Endothelial cell of umbilical vein (primary cell): ENCODE measurements at regions not wholly inside any gene's neighbourhood (a gene's known extent, or its start where the extent isn't known, plus 50 kb on each side); places are given as distances from the start of the nearest gene placed in this dataset.

Experiments
- BruUV-seq: library from RNA; stranded (reverse); fragments of 400-500 nt; replicated peaks from 2 replicates; lab custom pipeline; 2021; lab: Mats Ljungman, UMichigan
- CTCF ChIA-PET: fragments of 300-600, 350-600 bp; sonication (Branson Sonifier 250); formaldehyde crosslinking; loops from one replicate; lab custom pipeline; 2021; ENCODE audit warnings: antibody characterized with exemption, inconsistent platforms; lab: Charles Lee
- POLR2A ChIA-PET: fragments of 300-600, 350-600 bp; sonication (Branson Sonifier 250); formaldehyde crosslinking; loops from one replicate; lab custom pipeline; 2021; ENCODE audit warnings: antibody characterized with exemption, inconsistent platforms; lab: Charles Lee
- DNase-seq: peaks from one replicate; pipeline ENCODE4 v3.0.0-alpha.2; 2011; ENCODE audit warnings: low read depth, low spot score
- FAIRE-seq: peaks from 2 replicates; lab custom pipeline; 2011; peaks lifted over from hg19 to GRCh38; lab: Jason Lieb, UNC
- H2AFZ ChIP-seq: 2 replicates; pipeline ENCODE4 v1.6.0; 2012; ENCODE audit warnings: low read depth, low read length, control low read depth, inconsistent platforms
- H3K27ac ChIP-seq: 2 replicates; pipeline ENCODE4 v1.5.1; 2011; ENCODE audit warnings: low read depth, mild to moderate bottlenecking, control low read depth, low read length, moderate library complexity; ENCODE audit not compliant: insufficient read depth
- H3K27me3 ChIP-seq, 2 experiments: 2 replicates each; pipeline versions ENCODE4 v1.6.0 to v1.6.1; 2011; ENCODE audit warnings: low read length in 2 of 2, mixed read lengths in 1 of 2; ENCODE audit not compliant: control insufficient read depth in 2 of 2, insufficient read depth in 2 of 2
- H3K36me3 ChIP-seq, 2 experiments: 2 replicates in 1 of 2; 3 replicates in 1 of 2; pipeline ENCODE4 v1.5.1; 2011; ENCODE audit warnings: low read length in 2 of 2, mild to moderate bottlenecking in 1 of 2, moderate library complexity in 1 of 2; ENCODE audit not compliant: control insufficient read depth in 2 of 2, insufficient read depth in 2 of 2; ENCODE audit errors: extremely low read depth in 1 of 2
- H3K4me1 ChIP-seq: 3 replicates; pipeline ENCODE4 v1.5.1; 2011; ENCODE audit warnings: mild to moderate bottlenecking, low read length; ENCODE audit not compliant: control insufficient read depth, insufficient read depth; ENCODE audit errors: extremely low read depth
- H3K4me2 ChIP-seq: 2 replicates; pipeline ENCODE4 v1.6.1; 2011; ENCODE audit warnings: low read length, control low read depth, mixed read lengths; ENCODE audit not compliant: insufficient read depth
- H3K4me3 ChIP-seq, 3 experiments: fragments of 200-600 bp in 1 of 3; sonication (generic), shearing (Covaris generic) in 1 of 3; replicated peaks in 1 of 3; 2 replicates each; pipeline ENCODE4 v1.5.1; 2011 to 2016; ENCODE audit warnings: control low read depth in 3 of 3, low read length in 3 of 3, mild to moderate bottlenecking in 2 of 3, inconsistent platforms in 1 of 3, low read depth in 1 of 3, moderate library complexity in 1 of 3; ENCODE audit not compliant: insufficient read depth in 1 of 3
- H3K79me2 ChIP-seq: 2 replicates; pipeline ENCODE4 v1.6.0; 2012; ENCODE audit warnings: low read length, inconsistent platforms; ENCODE audit not compliant: control insufficient read depth, insufficient read depth
- H3K9ac ChIP-seq: replicated peaks from 2 replicates; pipeline ENCODE3; 2011; ENCODE audit warnings: low read length, control low read depth; ENCODE audit not compliant: insufficient read depth; ENCODE audit errors: extremely low read depth
- H3K9me1 ChIP-seq: replicated peaks from 3 replicates; pipeline ENCODE4 v1.6.0; 2011; ENCODE audit warnings: mild to moderate bottlenecking, low read length; ENCODE audit not compliant: control insufficient read depth, insufficient read depth; ENCODE audit errors: extremely low read depth
- H3K9me3 ChIP-seq: replicated peaks from 2 replicates; pipeline ENCODE4 v1.5.1; 2012; ENCODE audit warnings: low read length, inconsistent platforms; ENCODE audit not compliant: control insufficient read depth, insufficient read depth
- H4K20me1 ChIP-seq: replicated peaks from 2 replicates; pipeline ENCODE3; 2011; ENCODE audit warnings: mild to moderate bottlenecking, low read length; ENCODE audit not compliant: control insufficient read depth, insufficient read depth; ENCODE audit errors: extremely low read depth
- CTCF ChIP-seq, 2 donors: IDR thresholded peaks; 1 replicate in 1 of 2; 2 replicates in 1 of 2; pipeline ENCODE4 v1.5.1; 2011; ENCODE audit warnings: low read length in 2 of 2, mild to moderate bottlenecking in 2 of 2, moderate library complexity in 2 of 2, control low read depth in 1 of 2, inconsistent platforms in 1 of 2, low read depth in 1 of 2; ENCODE audit not compliant: insufficient read depth in 1 of 2; ENCODE audit errors: extremely low read depth in 1 of 2
- EZH2 ChIP-seq: IDR thresholded peaks from 2 replicates; pipeline ENCODE4 v1.6.1; 2012; ENCODE audit warnings: borderline replicate concordance, low read depth, mild to moderate bottlenecking, moderate library complexity, low read length, inconsistent platforms; ENCODE audit not compliant: severe bottlenecking
- FOS ChIP-seq: IDR thresholded peaks from 2 replicates; pipeline ENCODE4 v1.6.1; 2011; ENCODE audit warnings: mild to moderate bottlenecking, low read length, moderate library complexity, borderline replicate concordance; ENCODE audit not compliant: insufficient read depth
- GATA2 ChIP-seq: IDR thresholded peaks from 2 replicates; pipeline ENCODE4 v1.7.0; 2011; ENCODE audit warnings: low read depth, mild to moderate bottlenecking, moderate library complexity, mixed read lengths, low read length; ENCODE audit not compliant: insufficient read length, insufficient read depth
- JUN ChIP-seq: IDR thresholded peaks from 2 replicates; pipeline ENCODE4 v1.6.1; 2011; ENCODE audit warnings: borderline replicate concordance, low read depth; ENCODE audit not compliant: insufficient read length, insufficient read depth
- MYC ChIP-seq: IDR thresholded peaks from one replicate; pipeline ENCODE4 v1.6.1; 2011; ENCODE audit warnings: mild to moderate bottlenecking, low read depth, low read length
- POLR2A ChIP-seq: IDR thresholded peaks from 2 replicates; pipeline ENCODE4 v1.6.1; 2012; ENCODE audit warnings: low read depth, mild to moderate bottlenecking, control low read depth, low read length
- POLR2AphosphoS5 ChIP-seq: IDR thresholded peaks from 2 replicates; pipeline ENCODE4 v1.6.1; 2012; ENCODE audit warnings: low read depth, mild to moderate bottlenecking, control low read depth, low read length, moderate library complexity; ENCODE audit not compliant: insufficient read depth
- dilution Hi-C: fragments of 300-500 bp; cut with MboI; formaldehyde crosslinking; loops from one replicate; pipeline ENCODE4 v1.15.0; 2019; ENCODE audit warnings: low sequenced_read_pairs; ENCODE audit not compliant: extremely low pct_ligation_motif_present
- intact Hi-C: fragments of 100-400 bp; cut with micrococcal nuclease; formaldehyde crosslinking; loops from one replicate; pipeline ENCODE4 v1.10.0; 2022
- TF ChIP-seq, protein P1 (sequence below): IDR thresholded peaks from 2 replicates; pipeline ENCODE4 v1.6.1; 2011; ENCODE audit not compliant: insufficient read depth, insufficient read length

DNA sequence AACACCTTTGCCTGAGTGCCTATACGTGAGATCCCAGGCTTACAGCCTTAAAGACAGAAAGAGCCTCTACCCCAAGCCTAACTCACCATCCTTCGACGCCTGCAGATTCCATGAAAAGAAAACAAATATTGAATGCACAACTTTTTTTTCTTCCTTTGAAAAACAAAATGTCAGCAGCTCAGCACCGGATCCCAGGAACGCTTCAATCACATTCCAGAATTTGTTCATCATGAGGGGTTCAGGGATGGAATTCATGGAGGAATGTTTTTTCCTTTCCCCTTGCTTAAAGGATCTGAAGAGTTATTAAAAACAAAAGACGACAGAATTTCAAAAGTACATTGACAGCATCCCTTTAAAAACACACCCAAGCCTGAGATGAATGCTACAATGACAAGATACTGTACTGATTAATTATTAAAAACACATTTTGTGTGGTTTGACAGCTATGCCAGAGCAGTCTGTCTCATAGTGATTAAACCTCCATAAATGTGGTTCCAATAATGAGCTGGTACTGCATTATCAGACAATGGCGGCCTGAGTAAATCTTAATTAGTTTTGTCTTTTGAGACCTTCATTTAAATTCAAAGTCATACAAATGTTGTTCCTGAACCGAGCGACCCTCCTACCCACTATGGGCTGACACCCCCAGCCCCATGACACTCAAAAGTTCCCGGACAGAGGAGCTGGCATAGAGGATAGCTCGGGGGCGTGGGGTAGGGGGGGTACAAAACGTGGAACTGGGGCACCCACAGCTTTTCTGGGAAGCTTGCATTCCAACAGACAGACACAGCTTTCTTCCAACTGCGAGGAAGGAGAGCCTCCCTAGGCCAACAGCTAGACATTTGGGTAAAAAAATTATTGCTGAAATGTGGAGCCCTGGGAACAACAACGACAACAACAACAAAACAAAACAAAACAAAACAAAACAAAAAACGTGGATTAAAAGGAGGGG is 227.5 kb downstream of the TTC32 start:
- Histone ChIP-seq H3K4me3 (no peak overlapping the region), H3K36me3 (no peaks in the 10 kb centered on the region), H3K9me3 (no peaks in the 10 kb centered on the region), H2AFZ (no peak overlapping the region), H3K9ac (no peak overlapping the region), H3K4me2 (no peak overlapping the region), H3K4me1 (no peaks in the 10 kb centered on the region), H3K9me1 (no peaks in the 10 kb centered on the region), H3K27ac (no peak overlapping the region), H3K79me2 (no peaks in the 10 kb centered on the region), H4K20me1 (no peaks in the 10 kb centered on the region), H3K27me3 (no peaks in the 10 kb centered on the region)
- dilution Hi-C loops = no loop called here
- ChIA-PET POLR2A (no interaction called here), CTCF (interaction anchor here (1.7 kb wide), 1 partner anchor 10 kb away, joined by 6 read pairs; no protein-coding TSS in a partner anchor)
- no TSS peak for BruUV-seq
- intact Hi-C loops = no loop called here
- FAIRE-seq = no peak
- TF ChIP-seq MYC = no peak
- no peak for TF ChIP-seq POLR2A
- no peak for TF ChIP-seq POLR2AphosphoS5
- TF ChIP-seq FOS = no peak
- TF ChIP-seq CTCF (IDR thresholded peaks at IDR 0.05; ENCODE audit: extremely low read depth in 1 of 2, insufficient read depth in 1 of 2, low read depth in 1 of 2, low read length in 2 of 2) = no peak
- no peak for TF ChIP-seq EZH2
- TF ChIP-seq, protein P1, sequence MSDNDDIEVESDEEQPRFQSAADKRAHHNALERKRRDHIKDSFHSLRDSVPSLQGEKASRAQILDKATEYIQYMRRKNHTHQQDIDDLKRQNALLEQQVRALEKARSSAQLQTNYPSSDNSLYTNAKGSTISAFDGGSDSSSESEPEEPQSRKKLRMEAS = no peak
- no peak for TF ChIP-seq JUN
- TF ChIP-seq GATA2 = no peak
- no peak for DNase-seq
